HCT116 (cell line): ENCODE measurements at regions not wholly inside any gene's neighbourhood (a gene's known extent, or its start where the extent isn't known, plus 50 kb on each side); places are given as distances from the start of the nearest gene placed in this dataset.

Experiments used
- CBX3 ChIP-seq: IDR thresholded peaks from 2 replicates; pipeline ENCODE4 v1.6.1; 2012; ENCODE audit warnings: low read depth
- CTCF ChIP-seq, 3 experiments: fragments of 200-600 bp in 1 of 3; sonication (generic) in 1 of 3; IDR thresholded peaks in 2 of 3; conservative IDR thresholded peaks in 1 of 3; 2 replicates each; pipeline ENCODE4 v1.5.1; 2012 to 2017; ENCODE audit warnings: low read depth in 2 of 3, low read length in 2 of 3, antibody characterized with exemption in 1 of 3, borderline replicate concordance in 1 of 3, control low read depth in 1 of 3, mild to moderate bottlenecking in 1 of 3, mixed read lengths in 1 of 3, mixed run types in 1 of 3, moderate library complexity in 1 of 3; ENCODE audit not compliant: insufficient read depth in 1 of 3
- EGR1 ChIP-seq: IDR thresholded peaks from 2 replicates; pipeline ENCODE4 v1.6.1; 2012; ENCODE audit warnings: low read depth

GRCh38 chr2:121925466-121925865, 170.0 kb downstream of the TSN start:
- no peak for TF ChIP-seq CTCF (IDR thresholded peaks at IDR 0.05 in 2 of 3, conservative IDR thresholded peaks at IDR 0.05 in 1 of 3; ENCODE audit: borderline replicate concordance in 1 of 3, insufficient read depth in 1 of 3, low read depth in 2 of 3, low read length in 2 of 3)
- TF ChIP-seq CBX3: no peak
- TF ChIP-seq EGR1: no peak
